GM12891 (cell line): ENCODE measurements at regions not wholly inside any gene's neighbourhood (a gene's known extent, or its start where the extent isn't known, plus 50 kb on each side); places are given as distances from the start of the nearest gene placed in this dataset.
"Not testable (repeated sequence)": the region's sequence is repeated elsewhere in the genome, so short reads cannot be mapped to it uniquely, and the experiment has no call there.

ENCODE experiments used
- DNase-seq: peaks from one replicate; pipeline ENCODE4 v3.0.0; 2011; ENCODE audit warnings: low spot score; ENCODE audit not compliant: insufficient read length
- FAIRE-seq: peaks from 2 replicates; lab custom pipeline; 2011; peaks lifted over from hg19 to GRCh38; lab: Jason Lieb, UNC
- PAX5 ChIP-seq: IDR thresholded peaks from 2 replicates; pipeline ENCODE4 v1.6.1; 2011; ENCODE audit warnings: low read length, moderate library complexity, mild to moderate bottlenecking; ENCODE audit not compliant: insufficient read depth, severe bottlenecking
- POLR2A ChIP-seq: IDR thresholded peaks from 2 replicates; pipeline ENCODE4 v1.6.1; 2011; ENCODE audit warnings: low read depth, low read length, control low read depth
- POLR2AphosphoS5 ChIP-seq: IDR thresholded peaks from 2 replicates; pipeline ENCODE4 v1.6.1; 2011; ENCODE audit warnings: low read depth, low read length, control low read depth
- POU2F2 ChIP-seq: IDR thresholded peaks from 2 replicates; pipeline ENCODE4 v1.6.1; 2011; ENCODE audit warnings: low read depth, mild to moderate bottlenecking, control low read depth, low read length, moderate library complexity
- SPI1 ChIP-seq: IDR thresholded peaks from 2 replicates; pipeline ENCODE4 v1.6.1; 2011; ENCODE audit warnings: low read depth, low read length, control low read depth
- TAF1 ChIP-seq: IDR thresholded peaks from 2 replicates; pipeline ENCODE4 v1.6.1; 2011; ENCODE audit warnings: low read depth, low read length, control low read depth

- FAIRE-seq (no peak), DNase-seq (no peak)
- TF ChIP-seq POU2F2: no peak
- no peak for TF ChIP-seq POLR2A
- no peak for TF ChIP-seq POLR2AphosphoS5
- TF ChIP-seq TAF1: no peak
- TF ChIP-seq SPI1: no peak
- TF ChIP-seq PAX5: no peak
Observed at GRCh38 chr15:85282504-85283115, 97.8 kb upstream of the AKAP13 start.

GRCh38 chr15:85283815-85284214 lies 96.6 kb upstream of the AKAP13 start:
- DNase-seq (peak; percentile 19), FAIRE-seq (peak; percentile 93)

DNA sequence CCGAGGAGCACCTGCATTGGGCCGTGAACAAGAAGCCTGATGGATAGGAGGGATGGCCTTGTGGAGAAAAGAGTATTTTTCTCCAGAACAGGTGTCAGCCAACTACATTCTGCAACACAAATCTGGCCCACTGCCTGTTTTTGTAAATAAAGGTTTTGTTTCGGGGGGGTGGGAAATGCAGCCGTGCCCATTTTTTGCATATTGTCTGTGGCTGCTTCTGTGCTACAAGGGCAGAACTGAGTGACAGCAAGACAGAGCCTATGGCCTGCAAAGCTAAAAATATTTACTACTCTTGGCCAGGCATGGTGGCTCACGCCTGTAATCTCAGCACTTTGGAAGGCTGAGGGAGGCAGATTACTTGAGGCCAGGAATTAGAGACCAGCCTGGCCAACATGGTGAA lies 95.9 kb upstream of the AKAP13 start:
- FAIRE-seq (peak; percentile 52), DNase-seq (no peak)
- TF ChIP-seq SPI1: no peak
- peak; percentile 71; the same call in 1 of the 2 replicates for TF ChIP-seq POU2F2

GRCh38 chr15:85289677-85290365 lies 90.6 kb upstream of the AKAP13 start:
- peak; percentile 78 for FAIRE-seq
- no peak for TF ChIP-seq PAX5
- no peak for TF ChIP-seq SPI1
- TF ChIP-seq TAF1: no peak
- no peak for DNase-seq

- not testable (repeated sequence) for FAIRE-seq, DNase-seq
Observed at GRCh38 chr15:85292583-85292982, 87.8 kb upstream of the AKAP13 start.

GRCh38 chr15:85296615-85297402 lies 83.6 kb upstream of the AKAP13 start:
- no peak for TF ChIP-seq PAX5
- TF ChIP-seq POLR2A: no peak
- TF ChIP-seq TAF1: no peak
- no peak for TF ChIP-seq SPI1
- TF ChIP-seq POU2F2: no peak
- TF ChIP-seq POLR2AphosphoS5: no peak
- peak; percentile 58 for DNase-seq
- FAIRE-seq: peak; percentile 94

DNA sequence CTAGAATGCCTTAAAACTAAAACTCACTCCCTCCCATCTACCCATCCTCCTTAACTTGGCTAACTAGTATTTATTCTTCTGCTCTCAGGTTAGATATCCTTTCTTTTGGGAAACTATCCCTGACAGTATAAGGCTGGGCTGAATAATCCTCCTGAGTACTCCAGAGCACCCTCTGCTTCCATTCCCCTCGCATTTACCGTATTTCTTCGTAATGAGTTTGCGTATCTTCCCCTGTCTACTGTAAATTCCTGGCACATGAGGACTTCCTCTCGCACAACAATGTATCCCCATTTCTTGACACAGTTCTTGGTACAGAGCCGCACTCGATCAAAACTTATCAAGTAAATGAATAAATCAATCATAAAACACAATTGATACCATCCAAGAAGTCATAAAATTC lies 82.9 kb upstream of the AKAP13 start:
- DNase-seq: no peak
- FAIRE-seq: no peak
- TF ChIP-seq POU2F2: no peak
- no peak for TF ChIP-seq SPI1
- no peak for TF ChIP-seq PAX5
- no peak for TF ChIP-seq POLR2AphosphoS5
- no peak for TF ChIP-seq POLR2A
- no peak for TF ChIP-seq TAF1

- FAIRE-seq: no peak
- no peak for DNase-seq
- no peak for TF ChIP-seq PAX5
- TF ChIP-seq POLR2AphosphoS5: no peak
- no peak for TF ChIP-seq SPI1
- no peak for TF ChIP-seq POU2F2
- TF ChIP-seq POLR2A: no peak
- TF ChIP-seq TAF1: no peak
Observed at GRCh38 chr15:85298366-85298765, 82.0 kb upstream of the AKAP13 start.

DNA sequence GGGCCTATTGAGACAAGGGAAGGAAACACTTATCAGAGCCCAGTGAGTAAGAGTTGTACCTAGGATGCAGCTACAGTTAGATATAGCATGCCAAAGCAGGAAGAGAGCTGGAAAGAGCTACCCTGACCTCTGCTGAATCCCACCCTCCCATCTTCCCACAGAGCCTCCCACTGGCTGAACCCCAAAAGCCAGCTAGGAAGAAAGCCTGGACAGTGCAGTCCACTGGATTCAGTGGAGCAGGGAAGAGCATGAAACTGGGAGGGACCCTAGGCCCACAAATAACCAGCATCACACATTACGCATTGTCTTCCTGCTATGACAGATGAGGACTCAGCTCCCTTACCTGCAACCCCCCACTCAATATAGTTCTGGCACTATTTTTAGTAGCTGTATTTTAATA lies 81.5 kb upstream of the AKAP13 start:
- DNase-seq: no peak
- FAIRE-seq: no peak
- TF ChIP-seq TAF1 (no peak), SPI1 (no peak), POLR2A (no peak), PAX5 (no peak), POU2F2 (no peak), POLR2AphosphoS5 (no peak)

GRCh38 chr15:85302271-85302670 lies 78.1 kb upstream of the AKAP13 start:
- TF ChIP-seq POLR2AphosphoS5 (no peak), SPI1 (no peak), POLR2A (no peak), TAF1 (no peak), PAX5 (no peak), POU2F2 (no peak)
- FAIRE-seq: peak; percentile 13

More at GRCh38 chr15:85302271-85302670, 78.1 kb upstream of the AKAP13 start:
- DNase-seq: no peak
